DMS 273 treated with DMSO at 0.1 percent for 48 hours (cell line): ENCODE measurements at regions not wholly inside any gene's neighbourhood (a gene's known extent, or its start where the extent isn't known, plus 50 kb on each side); places are given as distances from the start of the nearest gene placed in this dataset.

ENCODE experiments used
- DNase-seq: peaks from one replicate; lab custom pipeline; 2025; lab: John Stamatoyannopoulos, UW

GRCh38 chr4:95987851-95988250 is 148.0 kb downstream of the PDHA2 start:
- DNase-seq, result no peak

- no peak for DNase-seq
These were observed 158.4 kb downstream of the PDHA2 start for GRCh38 chr4:95998311-95998710.

- DNase-seq, result no peak
These were observed 164.3 kb downstream of the PDHA2 start for GRCh38 chr4:96003951-96004740.

GRCh38 chr4:96009427-96010119 is 169.7 kb downstream of the PDHA2 start:
- DNase-seq, result no peak

- DNase-seq, result no peak
These were observed 172.8 kb downstream of the PDHA2 start for GRCh38 chr4:96012687-96013086.

GRCh38 chr4:96016634-96017299 is 176.9 kb downstream of the PDHA2 start:
- DNase-seq, result no peak

GRCh38 chr4:96025011-96025410 is 185.1 kb downstream of the PDHA2 start:
- no peak for DNase-seq

- DNase-seq, result no peak
These were observed 195.8 kb downstream of the PDHA2 start for GRCh38 chr4:96035727-96036126.

GRCh38 chr4:96036781-96037180 is 196.9 kb downstream of the PDHA2 start:
- no peak for DNase-seq

- no peak for DNase-seq
These were observed 197.8 kb downstream of the PDHA2 start for GRCh38 chr4:96037705-96038104.

- DNase-seq, result no peak
These were observed 199.3 kb downstream of the PDHA2 start for GRCh38 chr4:96039217-96039616.

GRCh38 chr4:96039803-96040436 is 200.0 kb downstream of the PDHA2 start:
- DNase-seq, result no peak

- no peak for DNase-seq
These were observed 205.1 kb downstream of the PDHA2 start for GRCh38 chr4:96044971-96045370.

GRCh38 chr4:96052827-96053226 is 212.9 kb downstream of the PDHA2 start:
- DNase-seq, result no peak

- DNase-seq, result no peak
These were observed 216.5 kb downstream of the PDHA2 start for GRCh38 chr4:96056346-96056934.

GRCh38 chr4:96063639-96064038 is 223.7 kb downstream of the PDHA2 start:
- DNase-seq, result no peak

- DNase-seq, result no peak
These were observed 233.6 kb downstream of the PDHA2 start for GRCh38 chr4:96073461-96073860.

- DNase-seq, result no peak
These were observed 252.3 kb downstream of the PDHA2 start for GRCh38 chr4:96092151-96092705.

GRCh38 chr4:96093057-96093456 is 253.2 kb downstream of the PDHA2 start:
- no peak for DNase-seq

- no peak for DNase-seq
These were observed 253.7 kb downstream of the PDHA2 start for GRCh38 chr4:96093563-96093962.

GRCh38 chr4:96094183-96094582 is 254.3 kb downstream of the PDHA2 start:
- no peak for DNase-seq
